Cardiac muscle cell (in vitro differentiated cells and primary cell): ENCODE measurements at regions not wholly inside any gene's neighbourhood (a gene's known extent, or its start where the extent isn't known, plus 50 kb on each side); places are given as distances from the start of the nearest gene placed in this dataset.

Source experiments
- DNase-seq, 2 donors: peaks; one replicate each; pipeline versions ENCODE4 v3.0.0 to v3.0.0-alpha.2; 2010 to 2017; ENCODE audit warnings: low read depth in 1 of 2, low spot score in 1 of 2
- H3K27ac ChIP-seq: fragments of 200-600 bp; sonication (generic); 2 replicates; pipeline ENCODE4 v1.5.1; 2016
- H3K27me3 ChIP-seq: fragments of 200-600 bp; sonication (generic); 2 replicates; pipeline ENCODE4 v1.6.0; 2016; ENCODE audit warnings: control low read depth
- H3K36me3 ChIP-seq: fragments of 200-600 bp; sonication (generic); 2 replicates; pipeline ENCODE4 v1.5.1; 2016; ENCODE audit warnings: control low read depth
- H3K4me1 ChIP-seq: fragments of 200-600 bp; sonication (generic); 2 replicates; pipeline ENCODE4 v1.8.1; 2017; ENCODE audit warnings: low read depth, mild to moderate bottlenecking, mixed run types
- H3K4me3 ChIP-seq: fragments of 200-600 bp; sonication (generic); 2 replicates; pipeline ENCODE4 v1.5.1; 2016; ENCODE audit warnings: mild to moderate bottlenecking
- H3K9me3 ChIP-seq: fragments of 200-600 bp; sonication (generic); 2 replicates; pipeline ENCODE4 v1.5.1; 2017; ENCODE audit warnings: low read depth, mild to moderate bottlenecking, control low read depth
- TF ChIP-seq, protein P1 (sequence below): IDR thresholded peaks from 2 replicates; pipeline ENCODE4 v1.5.1; 2012; ENCODE audit warnings: low read depth, mild to moderate bottlenecking, low read length

DNA sequence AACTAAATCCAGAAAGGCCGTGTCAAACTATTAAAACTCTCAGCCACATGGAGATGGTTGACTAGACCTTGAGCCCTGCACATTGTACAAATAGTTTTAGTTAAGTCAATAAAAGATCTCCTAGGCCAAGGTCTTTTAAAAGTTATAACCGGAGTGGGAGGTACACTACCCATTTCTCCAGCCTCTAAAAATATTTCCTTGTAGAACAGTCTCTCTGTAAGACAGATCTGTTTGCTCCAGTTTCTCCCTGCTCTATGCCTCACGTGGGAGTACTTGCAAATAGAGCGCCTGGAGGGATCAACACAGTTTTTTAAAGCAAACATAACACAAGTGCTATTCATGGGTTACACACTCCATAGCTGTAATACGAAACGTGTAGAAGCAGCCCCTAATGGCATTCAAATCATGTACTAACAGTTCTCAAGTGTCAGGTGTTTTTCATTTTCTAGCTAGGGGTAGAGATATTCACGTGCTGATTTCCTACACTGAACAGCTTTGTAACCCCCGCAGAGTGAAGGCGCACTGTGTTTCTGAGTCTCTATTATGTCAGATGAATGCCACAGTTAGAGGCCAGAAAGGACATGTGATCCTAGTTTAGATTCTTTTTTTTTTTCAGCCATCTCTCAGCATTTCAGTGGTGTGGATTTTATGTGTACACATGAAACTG lies 703.4 kb upstream of the GRAMD2B start:
- no peaks in the 10 kb centered on the region for H3K9me3 ChIP-seq
- H3K4me3 ChIP-seq, result no peak overlapping the region
- no peaks in the 10 kb centered on the region for H3K27me3 ChIP-seq
- H3K4me1 ChIP-seq, result peaks cover 13% of the 10 kb centered on the region
- TF ChIP-seq, protein P1, sequence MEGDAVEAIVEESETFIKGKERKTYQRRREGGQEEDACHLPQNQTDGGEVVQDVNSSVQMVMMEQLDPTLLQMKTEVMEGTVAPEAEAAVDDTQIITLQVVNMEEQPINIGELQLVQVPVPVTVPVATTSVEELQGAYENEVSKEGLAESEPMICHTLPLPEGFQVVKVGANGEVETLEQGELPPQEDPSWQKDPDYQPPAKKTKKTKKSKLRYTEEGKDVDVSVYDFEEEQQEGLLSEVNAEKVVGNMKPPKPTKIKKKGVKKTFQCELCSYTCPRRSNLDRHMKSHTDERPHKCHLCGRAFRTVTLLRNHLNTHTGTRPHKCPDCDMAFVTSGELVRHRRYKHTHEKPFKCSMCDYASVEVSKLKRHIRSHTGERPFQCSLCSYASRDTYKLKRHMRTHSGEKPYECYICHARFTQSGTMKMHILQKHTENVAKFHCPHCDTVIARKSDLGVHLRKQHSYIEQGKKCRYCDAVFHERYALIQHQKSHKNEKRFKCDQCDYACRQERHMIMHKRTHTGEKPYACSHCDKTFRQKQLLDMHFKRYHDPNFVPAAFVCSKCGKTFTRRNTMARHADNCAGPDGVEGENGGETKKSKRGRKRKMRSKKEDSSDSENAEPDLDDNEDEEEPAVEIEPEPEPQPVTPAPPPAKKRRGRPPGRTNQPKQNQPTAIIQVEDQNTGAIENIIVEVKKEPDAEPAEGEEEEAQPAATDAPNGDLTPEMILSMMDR, result no peak
- no peaks in the 10 kb centered on the region for H3K36me3 ChIP-seq
- DNase-seq, result peak in 1 of 2 donors; percentile 36
- H3K27ac ChIP-seq, result peak overlapping the region; percentile 70

DNA sequence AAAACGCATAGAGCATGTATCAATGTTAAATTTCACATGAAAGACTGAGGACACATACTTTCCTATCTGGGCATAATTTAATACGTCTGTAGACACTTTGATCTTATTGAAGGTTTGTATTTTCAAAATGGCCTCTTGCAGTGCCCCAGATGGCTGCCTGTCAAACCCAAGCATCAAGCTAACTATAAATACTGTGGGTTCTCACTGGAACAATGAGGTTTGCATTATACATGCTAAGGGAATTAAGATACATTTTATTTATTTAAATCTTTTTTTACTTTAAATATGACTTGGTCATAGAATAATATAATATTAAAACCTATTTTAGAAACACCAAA lies 702.9 kb upstream of the GRAMD2B start:
- H3K27ac ChIP-seq, result peak overlapping the region; percentile 70
- no peak for DNase-seq
- TF ChIP-seq, protein P1, result no peak
- H3K36me3 ChIP-seq, result no peaks in the 10 kb centered on the region
- peaks cover 13% of the 10 kb centered on the region for H3K4me1 ChIP-seq
- no peaks in the 10 kb centered on the region for H3K27me3 ChIP-seq
- H3K9me3 ChIP-seq, result no peaks in the 10 kb centered on the region
- H3K4me3 ChIP-seq, result no peak overlapping the region

DNA sequence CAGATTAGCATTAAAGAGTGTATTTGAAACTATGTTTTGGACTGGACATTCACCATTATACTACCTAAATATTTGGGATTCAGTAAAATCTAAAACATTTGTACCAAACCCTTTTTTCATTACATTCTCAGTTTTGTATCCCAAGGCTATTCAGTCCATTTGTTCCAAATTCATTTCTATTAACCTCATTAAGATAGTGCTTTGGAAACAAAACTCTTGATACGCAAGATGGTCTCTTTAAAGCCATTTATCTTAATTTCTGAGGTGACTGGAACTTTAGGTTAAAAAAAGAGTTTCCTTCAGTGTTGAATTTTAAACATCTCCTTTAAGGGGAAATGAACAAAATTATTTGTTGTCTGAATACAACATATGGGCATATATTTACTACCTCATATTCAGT lies 702.5 kb upstream of the GRAMD2B start:
- H3K9me3 ChIP-seq, result no peaks in the 10 kb centered on the region
- no peak overlapping the region for H3K27ac ChIP-seq
- no peaks in the 10 kb centered on the region for H3K36me3 ChIP-seq
- H3K4me1 ChIP-seq, result peaks cover 13% of the 10 kb centered on the region
- no peaks in the 10 kb centered on the region for H3K27me3 ChIP-seq
- no peak overlapping the region for H3K4me3 ChIP-seq
- no peak for DNase-seq
- TF ChIP-seq, protein P1, result no peak

DNA sequence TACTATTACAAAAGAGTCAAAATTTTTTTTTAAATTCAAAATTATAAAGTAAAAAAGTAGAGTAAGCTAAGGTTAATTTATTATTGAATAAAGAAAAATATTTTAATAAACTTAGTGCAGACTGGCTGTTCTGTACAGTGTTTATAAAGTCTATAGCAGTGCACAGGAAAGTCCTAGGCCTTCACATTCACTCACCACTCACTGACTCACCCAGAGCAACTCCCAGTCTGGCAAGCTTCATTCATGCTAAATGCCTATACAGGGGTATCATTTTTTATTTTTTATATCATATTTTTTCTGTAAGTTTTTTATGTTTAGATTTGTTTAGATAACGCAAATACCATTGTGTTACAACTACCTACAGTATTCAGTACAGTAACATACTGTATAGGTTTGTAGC lies 700.7 kb upstream of the GRAMD2B start:
- Histone ChIP-seq H3K36me3 (no peaks in the 10 kb centered on the region), H3K4me1 (peaks cover 13% of the 10 kb centered on the region), H3K27me3 (no peaks in the 10 kb centered on the region), H3K9me3 (no peaks in the 10 kb centered on the region), H3K4me3 (no peak overlapping the region), H3K27ac (no peak overlapping the region)
- TF ChIP-seq, protein P1, result no peak
- no peak for DNase-seq

DNA sequence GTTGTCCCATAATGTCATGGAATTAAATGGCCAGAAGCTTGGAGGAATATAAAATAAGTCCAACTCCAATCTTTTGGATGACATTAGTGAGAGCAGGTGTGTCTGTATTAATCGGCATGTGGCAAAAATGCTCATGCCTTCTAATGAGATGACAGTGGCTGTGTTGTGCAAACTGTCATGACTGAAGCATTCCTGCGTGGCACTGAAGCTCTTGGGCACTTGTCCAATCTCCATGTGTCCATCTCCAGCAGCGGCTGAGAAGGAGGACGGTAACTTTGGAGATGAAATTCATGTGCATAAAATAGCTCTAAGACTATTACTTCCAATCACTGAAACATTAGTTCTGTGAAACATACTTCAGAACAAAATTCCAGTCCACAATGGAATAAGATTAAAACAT lies 697.5 kb upstream of the GRAMD2B start:
- Histone ChIP-seq H3K27me3 (no peaks in the 10 kb centered on the region), H3K27ac (no peak overlapping the region), H3K36me3 (no peaks in the 10 kb centered on the region), H3K9me3 (no peaks in the 10 kb centered on the region), H3K4me1 (no peaks in the 10 kb centered on the region), H3K4me3 (no peak overlapping the region)
- TF ChIP-seq, protein P1, result no peak
- no peak for DNase-seq
